H9 (cell line): ENCODE measurements at regions not wholly inside any gene's neighbourhood (a gene's known extent, or its start where the extent isn't known, plus 50 kb on each side); places are given as distances from the start of the nearest gene placed in this dataset.

ENCODE experiments used
- DNase-seq: peaks from one replicate; pipeline ENCODE4 v3.0.0-alpha.2; 2017
- H2AFZ ChIP-seq: one replicate; pipeline ENCODE4 v1.6.1; 2013; ENCODE audit warnings: mild to moderate bottlenecking, low read length, control low read depth, moderate library complexity
- H2AK5ac ChIP-seq: 2 replicates; pipeline ENCODE4 v1.6.1; 2013; ENCODE audit warnings: low read length, control low read depth, mixed read lengths; ENCODE audit not compliant: insufficient read length
- H2BK120ac ChIP-seq: one replicate; pipeline ENCODE4 v1.6.1; 2013; ENCODE audit warnings: low read depth, mild to moderate bottlenecking, low read length, control low read depth, inconsistent platforms; ENCODE audit not compliant: poor library complexity, severe bottlenecking
- H2BK12ac ChIP-seq: 2 replicates; pipeline ENCODE4 v1.6.1; 2013; ENCODE audit warnings: low read length, control low read depth, mixed read lengths, low read depth; ENCODE audit not compliant: insufficient read length
- H2BK15ac ChIP-seq: 2 replicates; pipeline ENCODE4 v1.6.1; 2013; ENCODE audit warnings: low read depth, low read length, control low read depth
- H2BK20ac ChIP-seq: one replicate; pipeline ENCODE4 v1.6.1; 2013; ENCODE audit warnings: low read depth, mild to moderate bottlenecking, low read length, control low read depth, inconsistent platforms; ENCODE audit not compliant: poor library complexity, severe bottlenecking
- H2BK5ac ChIP-seq: 2 replicates; pipeline ENCODE4 v1.6.1; 2013; ENCODE audit warnings: low read length, control low read depth, mixed read lengths; ENCODE audit not compliant: insufficient read length
- H3K14ac ChIP-seq: 2 replicates; pipeline ENCODE4 v1.6.1; 2013; ENCODE audit warnings: low read length, control low read depth; ENCODE audit not compliant: insufficient read depth
- H3K18ac ChIP-seq: 2 replicates; pipeline ENCODE4 v1.6.1; 2013; ENCODE audit warnings: low read depth, mild to moderate bottlenecking, mixed read lengths, low read length, control low read depth; ENCODE audit not compliant: insufficient read length
- H3K23ac ChIP-seq: 2 replicates; pipeline ENCODE4 v1.6.1; 2013; ENCODE audit warnings: low read length, control low read depth, mixed read lengths, low read depth; ENCODE audit not compliant: insufficient read length
- H3K23me2 ChIP-seq: 2 replicates; pipeline ENCODE4 v1.6.1; 2013; ENCODE audit warnings: low read depth, mild to moderate bottlenecking, mixed read lengths, low read length, control low read depth; ENCODE audit not compliant: insufficient read length, poor library complexity, severe bottlenecking
- H3K27ac ChIP-seq: 2 replicates; pipeline ENCODE4 v1.5.1; 2013; ENCODE audit warnings: low read length, control low read depth, mixed read lengths, low read depth; ENCODE audit not compliant: insufficient read length
- H3K27me3 ChIP-seq: 2 replicates; pipeline ENCODE4 v1.6.1; 2013; ENCODE audit warnings: low read length, control low read depth, inconsistent platforms; ENCODE audit not compliant: insufficient read depth
- H3K4ac ChIP-seq: 2 replicates; pipeline ENCODE4 v1.6.1; 2013; ENCODE audit warnings: low read depth, mild to moderate bottlenecking, control low read depth, inconsistent platforms, low read length, moderate library complexity
- H3K4me1 ChIP-seq: 2 replicates; pipeline ENCODE4 v1.6.1; 2013; ENCODE audit warnings: low read length, control low read depth, inconsistent platforms; ENCODE audit not compliant: insufficient read depth
- H3K4me2 ChIP-seq: 2 replicates; pipeline ENCODE4 v1.6.1; 2013; ENCODE audit warnings: low read length, control low read depth, mixed read lengths; ENCODE audit not compliant: insufficient read length, insufficient read depth
- H3K56ac ChIP-seq: 2 replicates; pipeline ENCODE4 v1.6.1; 2013; ENCODE audit warnings: low read depth, mild to moderate bottlenecking, mixed read lengths, low read length, control low read depth; ENCODE audit not compliant: insufficient read length
- H3K79me1 ChIP-seq: 2 replicates; pipeline ENCODE4 v1.6.1; 2013; ENCODE audit warnings: low read depth, mild to moderate bottlenecking, moderate library complexity, low read length, control low read depth, inconsistent platforms; ENCODE audit not compliant: insufficient read depth, poor library complexity, severe bottlenecking
- H3K79me2 ChIP-seq: 2 replicates; pipeline ENCODE4 v1.6.1; 2013; ENCODE audit warnings: low read length, control low read depth, inconsistent platforms; ENCODE audit not compliant: insufficient read depth
- H3K9ac ChIP-seq: 2 replicates; pipeline ENCODE4 v1.6.1; 2013; ENCODE audit warnings: low read length, control low read depth, mixed read lengths; ENCODE audit not compliant: insufficient read length; ENCODE audit errors: extremely low read depth
- H3K9me3 ChIP-seq: one replicate; pipeline ENCODE4 v1.6.1; 2013; ENCODE audit warnings: low read depth, low read length, inconsistent platforms; ENCODE audit not compliant: control insufficient read depth
- H3T11ph ChIP-seq: one replicate; pipeline ENCODE4 v1.6.1; 2013; ENCODE audit warnings: mild to moderate bottlenecking, low read length, control low read depth, inconsistent platforms
- H4K20me1 ChIP-seq: one replicate; pipeline ENCODE4 v1.6.1; 2013; ENCODE audit not compliant: control insufficient read depth, insufficient read length, insufficient read depth
- H4K5ac ChIP-seq: 2 replicates; pipeline ENCODE4 v1.6.1; 2013; ENCODE audit warnings: low read depth, mild to moderate bottlenecking, mixed read lengths, low read length, control low read depth; ENCODE audit not compliant: insufficient read length
- H4K8ac ChIP-seq: replicated peaks from 2 replicates; pipeline ENCODE4 v1.6.1; 2013; ENCODE audit warnings: low read length, control low read depth, mixed read lengths, low read depth; ENCODE audit not compliant: insufficient read length
- H4K91ac ChIP-seq: 2 replicates; pipeline ENCODE4 v1.6.1; 2013; ENCODE audit warnings: low read depth, mild to moderate bottlenecking, moderate library complexity, mixed read lengths, low read length, control low read depth; ENCODE audit not compliant: insufficient read length
- H3K27ac Mint-ChIP-seq, 3 experiments: 2 replicates in 2 of 3; 3 replicates in 1 of 3; pipeline ENCODE4 v1.8.0; 2020 to 2021; ENCODE audit warnings: mixed read lengths in 3 of 3, mild to moderate bottlenecking in 1 of 3, moderate library complexity in 1 of 3
- H3K27me3 Mint-ChIP-seq: 2 replicates; pipeline ENCODE4 v1.8.0; 2021; ENCODE audit warnings: low read depth, mild to moderate bottlenecking, moderate library complexity, mixed read lengths
- H3K36me3 Mint-ChIP-seq, 3 experiments: 2 replicates in 2 of 3; 3 replicates in 1 of 3; pipeline ENCODE4 v1.8.0; 2020 to 2021; ENCODE audit warnings: low read depth in 3 of 3, mixed read lengths in 3 of 3; ENCODE audit not compliant: insufficient read depth in 1 of 3
- H3K4me1 Mint-ChIP-seq, 2 experiments: 2 replicates each; pipeline ENCODE4 v1.8.0; 2020; ENCODE audit warnings: mixed read lengths in 2 of 2
- H3K4me3 Mint-ChIP-seq, 2 experiments: 2 replicates in 1 of 2; 3 replicates in 1 of 2; pipeline ENCODE4 v1.8.0; 2020 to 2021; ENCODE audit warnings: mild to moderate bottlenecking in 2 of 2, mixed read lengths in 2 of 2, moderate library complexity in 1 of 2
- H3K9me3 Mint-ChIP-seq, 2 experiments: 2 replicates in 1 of 2; 3 replicates in 1 of 2; pipeline ENCODE4 v1.8.0; 2020; ENCODE audit warnings: mild to moderate bottlenecking in 2 of 2, mixed read lengths in 2 of 2, moderate library complexity in 1 of 2
- CTCF ChIP-seq: fragments of 200-600 bp; sonication (generic); conservative IDR thresholded peaks from 3 replicates; pipeline ENCODE4 v1.8.0; 2021; ENCODE audit warnings: antibody characterized with exemption, mild to moderate bottlenecking
- WGBS: extraction: QIAGEN DNeasy Blood & Tissue Kit; methylation state at CpG from one replicate; pipeline ENCODE4 v1.1.7; 2013; ENCODE audit warnings: missing lambda C conversion rate, low lambda C conversion rate, mixed read lengths; ENCODE audit not compliant: insufficient read length; ENCODE audit errors: extremely low coverage; 5-methylcytosine and 5-hydroxymethylcytosine counted together

- DNase-seq = no peak
- Mint-ChIP-seq H3K4me3 (no peak overlapping the region), H3K4me1 (peaks cover 33 to 36% of the 10 kb centered on the region in 2 experiments), H3K27ac (no peak overlapping the region), H3K27me3 (peaks cover 2% of the 10 kb centered on the region), H3K36me3 (no peaks in the 10 kb centered on the region), H3K9me3 (no peaks in the 10 kb centered on the region)
- H3K56ac ChIP-seq = no peak overlapping the region
- no peaks in the 10 kb centered on the region for H3K79me2 ChIP-seq
- no peak overlapping the region for H2BK120ac ChIP-seq
- no peak overlapping the region for H4K5ac ChIP-seq
- no peak overlapping the region for H3K18ac ChIP-seq
- H3K14ac ChIP-seq = no peak overlapping the region
- no peak overlapping the region for H3K4ac ChIP-seq
- no peak for TF ChIP-seq CTCF
- H3K23ac ChIP-seq = no peak overlapping the region
- no peaks in the 10 kb centered on the region for H3K9me3 ChIP-seq
- H4K20me1 ChIP-seq = no peaks in the 10 kb centered on the region
- H3T11ph ChIP-seq = no peak overlapping the region
- H2BK20ac ChIP-seq = no peak overlapping the region
- no peak overlapping the region for H2BK12ac ChIP-seq
- no peaks in the 10 kb centered on the region for H3K79me1 ChIP-seq
- no peak overlapping the region for H4K8ac ChIP-seq
- H3K9ac ChIP-seq = no peak overlapping the region
- H2AFZ ChIP-seq = no peak overlapping the region
- WGBS = no CpG with 5 or more reads among the region's 3 CpGs
- H2BK15ac ChIP-seq = no peak overlapping the region
- H4K91ac ChIP-seq = no peak overlapping the region
- H3K23me2 ChIP-seq = no peaks in the 10 kb centered on the region
- H2AK5ac ChIP-seq = no peak overlapping the region
- H3K4me1 ChIP-seq = peaks cover 5% of the 10 kb centered on the region; the same call in 1 of the 2 replicates
- no peak overlapping the region for H2BK5ac ChIP-seq
- no peaks in the 10 kb centered on the region for H3K27me3 ChIP-seq
- no peak overlapping the region for H3K4me2 ChIP-seq
- no peak overlapping the region for H3K27ac ChIP-seq
Measured at GRCh38 chr12:75893765-75894164, 137.8 kb downstream of the PHLDA1 start.
